ES-I3 (cell line): ENCODE measurements at regions not wholly inside any gene's neighbourhood (a gene's known extent, or its start where the extent isn't known, plus 50 kb on each side); places are given as distances from the start of the nearest gene placed in this dataset.

Experiments used
- H3K36me3 ChIP-seq: 2 replicates; pipeline ENCODE4 v1.6.1; 2013; ENCODE audit warnings: mild to moderate bottlenecking, low read length, control low read depth, moderate library complexity; ENCODE audit not compliant: insufficient read depth
- H3K4me1 ChIP-seq: 2 replicates; pipeline ENCODE4 v1.6.1; 2013; ENCODE audit warnings: mild to moderate bottlenecking, control low read depth, low read length; ENCODE audit not compliant: insufficient read depth
- H3K9ac ChIP-seq: 2 replicates; pipeline ENCODE4 v1.6.1; 2013; ENCODE audit warnings: low read depth, mild to moderate bottlenecking, low read length, moderate library complexity
- H3K9me3 ChIP-seq: 2 replicates; pipeline ENCODE4 v1.6.1; 2013; ENCODE audit warnings: mild to moderate bottlenecking, low read length, moderate library complexity; ENCODE audit not compliant: control insufficient read depth, insufficient read depth

- H3K9ac ChIP-seq: no peak overlapping the region
- H3K36me3 ChIP-seq: no peaks in the 10 kb centered on the region
- no peaks in the 10 kb centered on the region for H3K4me1 ChIP-seq
- H3K9me3 ChIP-seq: no peaks in the 10 kb centered on the region
Observed at GRCh38 chr18:70683263-70683662, 394.4 kb downstream of the SOCS6 start.

GRCh38 chr18:70674896-70675295 is 386.1 kb downstream of the SOCS6 start:
- no peak overlapping the region for H3K9ac ChIP-seq
- H3K36me3 ChIP-seq: no peaks in the 10 kb centered on the region
- H3K4me1 ChIP-seq: no peaks in the 10 kb centered on the region
- no peaks in the 10 kb centered on the region for H3K9me3 ChIP-seq

GRCh38 chr18:70673831-70674230 is 385.0 kb downstream of the SOCS6 start:
- Histone ChIP-seq H3K36me3 (no peaks in the 10 kb centered on the region), H3K9me3 (no peaks in the 10 kb centered on the region), H3K9ac (no peak overlapping the region), H3K4me1 (no peaks in the 10 kb centered on the region)

GRCh38 chr18:70672581-70672980 is 383.7 kb downstream of the SOCS6 start:
- Histone ChIP-seq H3K36me3 (no peaks in the 10 kb centered on the region), H3K9me3 (no peaks in the 10 kb centered on the region), H3K9ac (no peak overlapping the region), H3K4me1 (no peaks in the 10 kb centered on the region)

- H3K36me3 ChIP-seq: no peaks in the 10 kb centered on the region
- H3K9ac ChIP-seq: no peak overlapping the region
- H3K9me3 ChIP-seq: no peaks in the 10 kb centered on the region
- H3K4me1 ChIP-seq: no peaks in the 10 kb centered on the region
Observed at GRCh38 chr18:70671889-70672565, 383.2 kb downstream of the SOCS6 start.

- no peaks in the 10 kb centered on the region for H3K9me3 ChIP-seq
- no peak overlapping the region for H3K9ac ChIP-seq
- H3K36me3 ChIP-seq: no peaks in the 10 kb centered on the region
- H3K4me1 ChIP-seq: no peaks in the 10 kb centered on the region
Observed at GRCh38 chr18:70666936-70667335, 378.1 kb downstream of the SOCS6 start.

- no peak overlapping the region for H3K9ac ChIP-seq
- H3K36me3 ChIP-seq: no peaks in the 10 kb centered on the region
- no peaks in the 10 kb centered on the region for H3K4me1 ChIP-seq
- H3K9me3 ChIP-seq: no peaks in the 10 kb centered on the region
Observed at GRCh38 chr18:70663141-70663540, 374.3 kb downstream of the SOCS6 start.

- no peaks in the 10 kb centered on the region for H3K9me3 ChIP-seq
- H3K36me3 ChIP-seq: no peaks in the 10 kb centered on the region
- no peak overlapping the region for H3K9ac ChIP-seq
- H3K4me1 ChIP-seq: no peaks in the 10 kb centered on the region
Observed at GRCh38 chr18:70662588-70662987, 373.7 kb downstream of the SOCS6 start.

GRCh38 chr18:70659036-70659925 is 370.4 kb downstream of the SOCS6 start:
- no peaks in the 10 kb centered on the region for H3K4me1 ChIP-seq
- no peak overlapping the region for H3K9ac ChIP-seq
- H3K9me3 ChIP-seq: no peaks in the 10 kb centered on the region
- no peaks in the 10 kb centered on the region for H3K36me3 ChIP-seq

GRCh38 chr18:70653671-70654070 is 364.8 kb downstream of the SOCS6 start:
- Histone ChIP-seq H3K9me3 (no peaks in the 10 kb centered on the region), H3K36me3 (no peaks in the 10 kb centered on the region), H3K9ac (no peak overlapping the region), H3K4me1 (no peaks in the 10 kb centered on the region)

GRCh38 chr18:70650878-70651277 is 362.0 kb downstream of the SOCS6 start:
- no peak overlapping the region for H3K9ac ChIP-seq
- no peaks in the 10 kb centered on the region for H3K4me1 ChIP-seq
- no peaks in the 10 kb centered on the region for H3K9me3 ChIP-seq
- H3K36me3 ChIP-seq: no peaks in the 10 kb centered on the region

GRCh38 chr18:70649683-70650082 is 360.8 kb downstream of the SOCS6 start:
- H3K36me3 ChIP-seq: no peaks in the 10 kb centered on the region
- no peak overlapping the region for H3K9ac ChIP-seq
- H3K9me3 ChIP-seq: no peaks in the 10 kb centered on the region
- H3K4me1 ChIP-seq: no peaks in the 10 kb centered on the region

- Histone ChIP-seq H3K36me3 (no peaks in the 10 kb centered on the region), H3K4me1 (0 out of 2 replicates have a peak, but pooled peaks cover 3% of the 10 kb centered on the region), H3K9ac (no peak overlapping the region), H3K9me3 (no peaks in the 10 kb centered on the region)
Observed at GRCh38 chr18:70645971-70646370, 357.1 kb downstream of the SOCS6 start.

GRCh38 chr18:70643812-70644211 is 355.0 kb downstream of the SOCS6 start:
- Histone ChIP-seq H3K4me1 (0 out of 2 replicates have a peak, but pooled peaks cover 3% of the 10 kb centered on the region), H3K9ac (no peak overlapping the region), H3K9me3 (no peaks in the 10 kb centered on the region), H3K36me3 (no peaks in the 10 kb centered on the region)
